ENCODE measurements at regions not wholly inside any gene's neighbourhood (a gene's known extent, or its start where the extent isn't known, plus 50 kb on each side); places are given as distances from the start of the nearest gene placed in this dataset.

DNA sequence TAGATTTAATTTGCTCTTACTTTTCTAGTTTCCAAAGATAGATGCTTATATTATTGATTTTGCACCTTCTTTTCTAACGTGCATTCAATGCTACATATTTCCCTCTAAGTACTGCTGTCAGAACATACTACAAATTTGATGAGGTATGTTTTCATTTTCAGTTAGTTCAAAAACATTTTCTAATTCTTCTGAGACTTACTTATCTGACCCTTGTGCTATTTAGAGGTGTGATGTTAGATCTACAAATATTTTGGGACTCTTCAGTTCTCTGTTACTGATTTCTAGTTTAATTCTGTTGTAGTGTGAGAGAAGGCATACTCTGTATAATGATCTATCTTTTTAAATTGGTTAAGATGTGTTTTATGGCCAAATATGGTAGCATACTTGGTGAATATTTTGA is 97.8 kb upstream of the TMEM168 start:
- DNase-seq (ENCODE audit: extremely low read depth in 1 of 2, low read depth in 1 of 2) = no peak

DNA sequence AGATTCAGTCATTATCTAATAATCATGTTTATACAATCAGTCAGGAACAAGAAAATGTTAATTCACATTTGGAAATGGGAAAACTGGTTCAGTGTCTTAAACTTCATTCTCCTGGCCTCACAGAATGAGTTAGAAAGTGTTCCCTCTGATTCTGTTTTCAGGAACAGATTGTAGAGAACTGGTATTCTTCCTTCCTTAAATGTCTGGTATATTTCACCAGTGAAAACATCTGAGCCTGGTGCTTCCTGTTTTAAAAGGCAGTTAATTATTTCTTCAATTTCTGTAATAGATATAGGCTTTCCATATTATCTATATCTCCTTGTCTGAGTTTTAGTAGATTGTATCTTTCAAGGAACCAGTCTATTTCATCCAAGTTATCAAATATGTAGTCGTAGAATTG is 97.1 kb upstream of the TMEM168 start:
- DNase-seq (ENCODE audit: extremely low read depth in 1 of 2, low read depth in 1 of 2) = no peak

DNA sequence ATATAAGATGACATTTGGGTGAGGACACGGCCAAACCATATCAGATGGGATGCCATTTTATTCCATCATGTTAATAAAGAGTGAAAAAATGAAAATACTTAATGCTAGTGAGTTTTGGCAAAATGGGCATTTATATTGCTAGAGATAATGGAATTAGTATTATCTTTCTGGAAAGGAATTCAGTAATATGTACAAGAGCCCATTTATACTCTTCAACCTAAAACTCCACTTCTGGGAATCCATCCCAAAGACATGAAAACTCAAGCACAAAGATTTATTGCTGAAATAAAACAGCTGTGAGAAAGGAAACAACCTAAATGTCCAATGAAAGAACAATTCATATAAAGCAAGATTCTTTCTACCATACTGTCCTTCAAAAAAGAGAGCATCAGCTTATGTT is 96.0 kb upstream of the TMEM168 start:
- DNase-seq (ENCODE audit: extremely low read depth in 1 of 2, low read depth in 1 of 2) = no peak

DNA sequence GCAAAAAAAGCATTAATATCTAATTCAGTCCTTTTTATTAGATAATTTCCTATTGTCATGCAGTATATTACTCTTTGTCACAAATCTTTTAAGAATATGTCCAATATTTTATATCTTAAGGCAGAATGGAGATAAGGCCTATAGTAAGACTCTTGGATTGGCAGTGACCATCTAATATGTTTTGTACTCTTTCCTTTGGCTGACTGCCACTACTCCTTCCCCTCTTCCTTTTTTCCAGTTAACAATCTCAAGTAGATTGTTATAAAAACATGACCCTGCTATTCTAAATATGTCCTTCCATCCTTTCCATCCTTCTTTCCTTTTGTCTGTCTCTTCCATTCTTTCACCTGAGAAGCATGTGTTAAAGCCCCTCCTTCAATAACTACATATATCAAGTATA is 92.8 kb upstream of the TMEM168 start:
- no peak for DNase-seq (ENCODE audit: extremely low read depth in 1 of 2, low read depth in 1 of 2)

DNA sequence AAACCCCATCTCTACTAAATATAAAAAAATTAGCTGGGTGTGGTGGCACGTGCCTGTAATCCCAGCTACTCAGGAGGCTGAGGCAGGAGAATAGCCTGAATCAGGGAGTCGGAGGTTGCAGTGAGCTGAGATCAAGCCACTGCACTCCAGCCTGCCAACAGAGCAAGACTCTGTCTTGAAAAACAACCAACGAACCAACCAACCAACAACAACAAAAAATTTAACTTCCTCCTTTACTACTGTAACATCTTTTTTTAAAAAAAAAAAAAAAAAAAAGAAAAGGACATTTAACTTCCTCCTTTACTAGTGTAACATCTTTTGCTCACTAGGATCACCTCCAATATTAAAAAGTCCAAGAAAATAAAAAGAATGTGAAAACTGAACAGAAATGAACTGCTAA is 92.3 kb upstream of the TMEM168 start:
- DNase-seq (ENCODE audit: extremely low read depth in 1 of 2, low read depth in 1 of 2) = no peak

DNA sequence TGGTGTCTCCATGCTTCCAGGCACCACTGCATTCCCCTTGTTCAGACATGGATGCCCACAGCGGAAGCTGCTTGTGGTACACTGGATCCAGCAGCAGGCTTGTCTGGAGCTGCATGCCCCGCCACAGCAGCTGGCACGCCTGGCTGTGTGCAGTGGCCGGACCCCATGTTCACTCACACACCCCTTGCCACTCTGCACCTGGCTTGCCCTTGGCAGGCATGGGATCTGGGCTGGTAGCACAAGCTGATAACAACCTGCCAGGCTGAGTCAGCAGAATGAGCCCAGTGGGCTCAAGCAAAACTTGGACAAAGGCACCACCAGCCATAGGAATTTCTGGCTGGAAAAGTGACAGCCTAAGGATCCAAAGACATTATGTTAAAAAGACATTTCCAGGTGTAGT is 91.8 kb upstream of the TMEM168 start:
- no peak for DNase-seq (ENCODE audit: extremely low read depth in 1 of 2, low read depth in 1 of 2)

DNA sequence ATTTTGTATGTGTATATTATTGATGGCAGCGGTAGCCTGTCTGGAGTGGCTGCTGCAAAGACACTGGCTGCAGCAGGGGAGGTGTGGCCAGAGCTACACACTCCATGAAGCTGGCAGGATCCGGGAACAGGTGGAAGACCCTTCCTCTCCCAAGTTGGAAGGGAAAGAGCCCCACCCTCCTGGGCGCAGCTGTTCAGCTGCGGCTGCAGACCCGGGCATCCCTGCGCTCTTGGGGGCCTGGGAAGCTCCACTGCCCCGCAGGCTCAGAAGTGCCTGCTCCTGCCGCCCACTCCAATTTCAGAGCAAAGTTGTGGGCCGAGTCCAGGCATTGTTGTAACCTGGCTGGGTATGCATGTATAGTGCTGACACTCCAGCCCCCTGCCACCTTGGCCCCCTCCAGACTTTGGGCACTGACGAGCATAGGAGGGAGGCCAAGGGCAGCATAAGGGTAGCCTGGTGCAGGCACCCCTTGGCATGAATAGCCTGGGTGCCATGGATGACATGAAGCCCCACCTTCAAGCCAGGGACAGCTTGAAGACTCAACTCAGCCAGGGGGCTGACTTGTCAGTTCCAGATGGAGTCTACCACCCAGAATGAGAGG is 90.7 kb upstream of the TMEM168 start:
- DNase-seq (ENCODE audit: extremely low read depth in 1 of 2, low read depth in 1 of 2) = no peak

DNA sequence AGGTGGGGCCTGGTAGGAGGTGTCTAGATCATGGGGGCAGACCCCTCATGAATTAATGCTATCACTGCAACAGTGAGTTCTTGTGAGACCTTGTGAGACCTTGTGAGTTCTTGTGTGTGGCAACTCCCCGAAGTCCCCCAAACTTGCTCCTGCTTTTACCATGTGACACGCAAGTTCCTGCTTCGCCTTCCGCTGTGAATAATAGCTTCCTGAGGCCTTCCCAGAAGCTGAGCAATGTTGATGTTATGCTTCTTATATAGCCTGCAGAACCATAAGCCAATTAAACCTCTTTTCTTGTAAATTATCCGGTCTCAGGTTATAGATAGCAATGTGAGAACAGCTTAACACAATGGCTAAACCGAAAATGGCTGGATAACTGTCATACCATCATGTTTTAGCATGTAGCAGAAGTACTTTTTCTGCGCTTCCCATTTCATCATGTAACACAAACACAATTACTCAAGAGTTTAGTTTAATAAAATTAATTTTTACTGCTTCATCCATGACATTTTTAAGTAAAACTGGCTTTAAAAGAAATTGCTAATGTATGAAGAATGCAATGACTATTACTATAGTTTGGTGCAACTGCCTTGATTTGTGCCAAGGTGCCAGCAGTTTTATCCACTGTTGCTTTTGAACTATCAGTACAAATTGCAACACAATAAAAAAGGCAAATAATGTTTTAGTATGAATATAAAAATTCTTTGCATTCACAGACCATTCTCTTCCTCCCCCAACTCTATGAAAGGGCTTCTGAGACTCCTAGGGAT is 87.7 kb upstream of the TMEM168 start:
- no peak for DNase-seq (ENCODE audit: extremely low read depth in 1 of 2, low read depth in 1 of 2)

DNA sequence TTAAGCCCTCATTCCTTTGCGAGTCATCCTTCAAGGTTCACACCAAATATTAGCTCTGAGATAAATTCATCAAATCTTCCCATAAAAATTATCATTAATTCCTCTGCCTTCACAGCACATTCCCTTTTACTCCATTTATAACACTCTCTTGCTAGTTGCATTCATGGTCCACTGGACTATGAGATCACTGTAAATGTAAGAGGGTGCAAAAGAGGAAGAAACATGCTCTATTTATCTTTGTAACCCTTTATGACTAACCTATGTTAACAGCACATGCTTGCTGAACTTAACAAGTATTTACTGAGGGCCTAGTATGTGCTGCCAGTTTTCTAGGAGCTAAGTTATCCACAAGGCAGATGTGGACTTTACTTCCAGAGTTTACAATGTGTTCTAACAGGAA is 86.7 kb upstream of the TMEM168 start:
- no peak for DNase-seq (ENCODE audit: extremely low read depth in 1 of 2, low read depth in 1 of 2)

DNA sequence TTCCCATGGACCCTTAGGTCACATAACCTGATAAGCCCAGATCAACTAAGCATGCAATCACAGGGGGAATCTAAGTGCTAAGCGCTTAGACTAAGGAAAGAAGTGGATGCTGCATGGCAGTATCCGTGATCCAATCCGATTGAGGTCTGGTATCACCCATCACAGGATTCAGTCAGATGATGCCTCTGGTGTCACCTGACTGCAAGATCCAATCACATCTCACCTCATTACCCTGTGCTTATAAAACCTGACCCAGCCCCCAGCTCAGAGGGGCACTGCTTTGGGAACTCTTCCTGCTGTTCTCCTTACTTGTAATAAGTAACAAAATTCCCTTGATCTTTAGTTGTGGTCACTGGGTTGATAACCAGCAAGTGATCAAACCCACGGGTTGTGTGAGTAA is 84.7 kb upstream of the TMEM168 start:
- no peak for DNase-seq (ENCODE audit: extremely low read depth in 1 of 2, low read depth in 1 of 2)

DNA sequence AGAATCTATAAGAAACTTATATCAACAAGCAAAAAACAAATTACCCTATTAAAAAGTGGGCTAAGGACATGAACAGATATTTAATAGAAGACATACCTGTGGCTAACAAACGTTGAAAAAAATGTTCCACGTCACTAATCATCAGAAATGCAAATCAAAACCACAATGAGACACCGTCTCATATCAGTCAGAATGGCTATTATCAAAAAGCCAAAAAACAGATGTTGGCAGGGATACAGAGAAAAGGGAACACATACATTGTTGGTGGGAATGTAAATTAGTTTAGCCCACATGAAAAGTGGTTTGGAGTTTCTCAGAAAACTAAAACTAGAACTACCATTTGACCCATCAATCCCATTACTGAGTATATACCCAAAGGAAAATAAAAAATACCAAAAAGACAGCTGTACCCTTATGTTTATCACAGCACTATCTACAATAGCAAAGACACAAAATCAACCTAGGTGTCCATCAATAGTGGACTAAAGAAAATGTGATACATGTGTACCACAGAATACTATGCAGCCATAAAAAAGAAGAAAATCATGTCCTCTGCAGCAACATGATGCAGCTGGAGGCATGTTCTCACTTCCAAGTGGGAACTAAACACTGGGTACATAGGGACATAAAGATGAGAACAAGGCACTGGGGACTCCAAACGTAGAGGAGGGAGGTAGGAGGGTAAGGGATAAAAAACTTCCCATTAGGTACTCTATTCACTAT is 83.8 kb upstream of the TMEM168 start:
- DNase-seq (ENCODE audit: extremely low read depth in 1 of 2, low read depth in 1 of 2) = no peak

DNA sequence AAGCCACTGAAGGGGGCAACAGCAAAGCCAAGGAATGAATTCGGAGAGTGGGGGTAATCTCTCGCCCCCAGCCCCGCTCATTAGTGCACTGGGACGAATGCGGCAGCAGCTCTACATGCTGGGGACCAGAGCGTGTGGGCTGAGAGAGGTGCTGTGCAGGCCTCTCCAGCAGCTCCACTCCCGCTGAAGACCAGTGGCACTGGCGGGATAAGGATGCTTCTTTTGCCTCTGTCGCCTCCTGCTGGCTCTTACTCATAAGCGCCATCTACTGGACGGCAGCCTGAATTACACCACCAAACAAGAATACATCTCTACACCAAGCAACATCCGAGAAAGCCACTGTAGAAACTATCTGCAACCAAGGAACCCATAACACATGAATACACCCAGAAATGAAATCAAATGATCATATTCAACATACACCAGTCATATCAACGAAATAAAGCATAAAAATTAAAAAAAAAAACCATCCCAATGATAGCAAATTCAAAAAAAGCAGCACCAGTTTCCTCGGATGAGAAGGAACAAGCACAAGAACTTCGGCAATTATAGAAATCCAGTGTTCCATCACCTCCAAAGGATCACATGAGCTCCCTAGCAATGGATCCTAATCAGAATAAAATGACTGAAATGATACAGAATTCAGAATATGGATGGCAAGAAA is 79.0 kb upstream of the TMEM168 start:
- peak in 1 of 2 donors; percentile 15 for DNase-seq (ENCODE audit: extremely low read depth in 1 of 2, low read depth in 1 of 2)

DNA sequence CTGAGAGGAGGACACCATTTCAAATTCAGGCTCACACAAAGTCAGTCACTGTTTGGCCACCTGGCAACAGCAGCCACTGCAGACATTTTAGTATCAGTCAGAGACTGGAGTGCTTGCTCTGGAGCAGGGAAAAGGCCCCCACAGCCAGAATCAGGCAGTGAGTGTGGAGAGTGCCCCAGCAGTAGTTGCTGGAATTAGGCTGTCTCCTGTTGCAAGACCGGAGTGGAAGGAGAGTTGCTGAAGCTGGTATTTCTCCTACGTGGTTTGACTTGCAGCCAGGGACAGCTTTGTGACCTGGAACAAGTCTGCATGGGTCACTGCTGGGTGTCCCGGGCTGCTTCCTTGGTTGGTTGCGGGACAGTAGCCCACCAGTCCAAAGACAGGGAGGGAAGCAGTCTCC is 78.4 kb upstream of the TMEM168 start:
- DNase-seq (ENCODE audit: extremely low read depth in 1 of 2, low read depth in 1 of 2) = no peak

DNA sequence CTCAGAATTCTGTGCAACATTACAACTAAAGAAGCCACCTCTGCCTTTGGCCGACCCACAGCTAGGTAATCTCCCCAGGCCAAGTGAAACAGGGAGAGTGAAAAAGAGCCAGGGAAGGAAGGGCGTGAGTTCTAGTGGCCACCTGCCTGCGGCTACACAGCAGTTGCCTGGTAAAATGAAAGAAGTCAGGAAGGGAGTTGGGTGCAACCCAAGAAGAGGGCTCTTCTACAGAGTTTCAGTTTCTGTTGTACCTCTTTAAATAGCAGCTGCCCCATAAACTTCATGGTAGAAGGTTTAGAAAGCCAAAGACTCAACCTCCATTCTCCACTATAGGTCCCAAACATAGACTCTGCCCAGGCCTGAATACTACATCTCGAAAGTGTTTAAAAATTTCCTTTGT is 76.2 kb upstream of the TMEM168 start:
- DNase-seq (ENCODE audit: extremely low read depth in 1 of 2, low read depth in 1 of 2) = no peak

DNA sequence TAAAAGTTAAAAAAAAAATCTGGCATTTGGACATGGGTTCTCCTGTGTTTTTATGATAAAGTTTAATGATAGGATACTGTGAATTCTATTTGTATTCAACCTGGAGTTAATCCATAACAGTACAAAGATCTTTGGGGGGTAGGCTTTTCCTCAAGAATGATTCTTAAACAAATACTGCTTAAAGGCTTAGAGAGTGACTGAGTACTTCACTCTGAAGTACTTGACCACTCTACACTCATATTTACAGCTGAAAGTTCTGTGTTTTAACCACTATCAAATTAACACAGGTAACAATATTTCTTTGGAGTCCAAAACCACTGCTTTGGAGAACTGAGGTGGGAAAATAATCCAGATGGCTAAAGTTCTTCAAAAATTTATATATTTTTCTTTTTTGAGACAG is 74.2 kb upstream of the TMEM168 start:
- no peak for DNase-seq (ENCODE audit: extremely low read depth in 1 of 2, low read depth in 1 of 2)

DNA sequence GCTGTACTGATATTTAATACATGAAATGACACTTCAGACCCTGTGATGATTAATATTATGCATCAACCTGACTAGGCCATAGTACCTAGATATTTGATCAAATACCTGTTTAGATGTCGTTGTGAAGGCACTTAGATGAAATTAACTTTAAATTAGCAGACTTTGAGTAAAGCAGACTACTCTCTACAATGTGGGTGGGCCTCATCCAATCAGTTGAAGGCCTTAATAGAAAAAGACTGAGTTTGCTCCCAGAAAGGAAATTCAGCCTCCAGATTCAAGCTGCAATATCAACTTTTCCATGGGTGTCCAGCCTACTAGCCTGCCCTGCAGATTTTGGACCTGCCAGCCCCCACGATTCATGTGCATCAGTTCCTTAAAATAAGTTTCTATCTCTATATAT is 68.6 kb upstream of the TMEM168 start:
- DNase-seq (ENCODE audit: extremely low read depth in 1 of 2, low read depth in 1 of 2) = no peak

DNA sequence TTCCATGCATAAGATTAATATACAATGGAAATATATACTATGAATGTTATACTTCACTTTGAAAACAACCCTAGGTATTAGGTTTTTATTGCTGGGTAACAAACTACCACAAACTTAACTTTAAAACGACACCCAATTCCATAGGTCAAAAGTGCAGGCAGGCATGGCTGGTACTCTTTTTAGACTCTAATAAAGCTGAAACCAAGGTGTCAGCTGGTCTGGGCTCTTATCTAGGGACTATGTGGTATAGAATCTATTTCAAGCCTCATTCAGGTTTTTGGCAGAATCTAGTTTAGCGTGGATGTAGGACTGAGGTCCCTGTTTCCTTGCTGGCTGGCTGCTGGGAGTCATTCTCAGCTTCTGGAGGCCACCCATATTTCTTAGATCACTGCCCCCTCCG is 65.0 kb upstream of the TMEM168 start:
- DNase-seq (ENCODE audit: extremely low read depth in 1 of 2, low read depth in 1 of 2) = no peak

DNA sequence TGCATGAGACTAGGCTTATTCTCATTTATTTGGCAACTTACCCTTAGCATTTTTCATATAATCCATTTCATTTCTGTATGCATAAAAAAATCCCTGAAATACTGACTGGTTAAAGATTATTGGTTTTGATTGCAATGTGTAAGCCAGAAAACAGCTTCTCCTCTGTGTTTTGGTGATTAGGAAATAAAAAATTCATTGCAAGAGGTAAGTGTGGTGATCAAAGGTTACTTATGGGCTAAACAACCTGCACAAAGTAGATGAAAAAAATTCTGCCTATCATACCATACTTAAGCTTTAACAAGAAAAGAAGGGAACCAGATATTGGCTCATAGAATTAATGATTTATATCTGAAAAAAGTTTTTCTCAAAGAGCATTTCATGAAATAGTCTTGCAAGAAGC is 64.0 kb upstream of the TMEM168 start:
- no peak for DNase-seq (ENCODE audit: extremely low read depth in 1 of 2, low read depth in 1 of 2)

DNA sequence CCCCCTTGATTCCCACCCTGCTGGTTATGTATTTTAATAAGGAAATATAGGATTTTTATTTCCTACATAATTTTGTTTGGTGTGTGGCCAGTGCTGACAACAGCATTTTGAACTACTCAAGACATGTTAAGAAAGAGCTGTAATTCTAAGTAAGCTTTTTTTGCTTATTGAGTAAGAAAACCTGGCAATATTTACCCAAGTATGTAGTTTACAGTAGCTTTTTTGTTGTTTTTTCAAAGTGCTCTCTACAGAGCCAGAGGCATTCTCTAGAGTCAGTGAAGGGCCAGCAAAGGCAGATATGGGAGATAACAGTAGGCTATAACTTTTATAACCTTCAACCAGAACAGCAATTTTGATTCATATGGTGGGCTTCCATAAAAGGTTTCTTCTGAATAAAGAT is 63.2 kb upstream of the TMEM168 start:
- no peak for DNase-seq (ENCODE audit: extremely low read depth in 1 of 2, low read depth in 1 of 2)

DNA sequence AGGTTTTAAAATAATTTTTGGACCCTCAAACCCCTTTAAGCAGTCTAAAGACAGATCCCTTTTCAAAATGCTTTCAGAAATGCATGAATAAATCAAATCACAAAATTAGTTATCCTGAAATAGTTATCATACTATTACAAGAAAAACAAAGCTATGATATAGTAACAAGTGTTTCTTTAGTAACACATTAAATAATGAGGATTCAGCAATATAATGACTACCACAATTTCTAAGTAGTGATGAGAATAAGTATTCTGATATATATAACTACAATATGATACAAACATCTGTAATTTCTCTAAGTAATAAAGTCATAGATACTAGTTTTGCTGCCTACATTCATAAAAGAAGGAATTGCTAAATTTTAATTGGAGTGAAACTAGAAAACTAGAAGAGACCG is 53.0 kb upstream of the TMEM168 start:
- DNase-seq (ENCODE audit: extremely low read depth in 1 of 2, low read depth in 1 of 2) = no peak
